ENCODE measurements at regions not wholly inside any gene's neighbourhood (a gene's known extent, or its start where the extent isn't known, plus 50 kb on each side); places are given as distances from the start of the nearest gene placed in this dataset.

- no peak for TF ChIP-seq ZNF274 (IDR thresholded peaks at IDR 0.05; ENCODE audit: low read depth, low read length)
- TF ChIP-seq SUZ12 (IDR thresholded peaks at IDR 0.05; ENCODE audit: extremely low read depth, insufficient read depth, insufficient read length), result no peak
These were observed 226.5 kb upstream of the ANKRD55 start for GRCh38 chr5:56459394-56460194.

Data from NT2/D1 (cell line).